ENCODE measurements at regions not wholly inside any gene's neighbourhood (a gene's known extent, or its start where the extent isn't known, plus 50 kb on each side); places are given as distances from the start of the nearest gene placed in this dataset.

GRCh38 chr5:89042746-89043145, 159.8 kb upstream of the MEF2C start:
- Histone ChIP-seq H3K9me2 (replicated peaks; ENCODE audit: insufficient read depth, low read length) (no peaks in the 10 kb centered on the region), H3K36me3 (ENCODE audit: low read length) (no peaks in the 10 kb centered on the region), H3K4me3 (ENCODE audit: insufficient read depth, low read length, poor library complexity, severe bottlenecking) (no peak overlapping the region), H3F3A (ENCODE audit: insufficient read depth) (no peaks in the 10 kb centered on the region), H3K79me2 (ENCODE audit: insufficient read depth, low read length) (no peaks in the 10 kb centered on the region), H4K20me1 (ENCODE audit: low read depth, low read length) (no peaks in the 10 kb centered on the region), H3K4me2 (ENCODE audit: low read depth, low read length, poor library complexity, severe bottlenecking) (no peak overlapping the region), H2AFZ (ENCODE audit: low read depth, low read length, severe bottlenecking) (no peak overlapping the region), H3K27me3 (ENCODE audit: low read length) (no peaks in the 10 kb centered on the region), H3K9me3 (ENCODE audit: insufficient read depth, low read length) (no peaks in the 10 kb centered on the region), H3K27ac (ENCODE audit: low read depth, low read length) (no peak overlapping the region), H3K9ac (ENCODE audit: low read length) (no peak overlapping the region)
- TF ChIP-seq EZH2phosphoT487 (conservative IDR thresholded peaks at IDR 0.05; ENCODE audit: low read length) (no peak), CTCF (IDR thresholded peaks at IDR 0.05; ENCODE audit: insufficient read depth, low read length, poor library complexity, severe bottlenecking) (no peak)

- TF ChIP-seq EZH2phosphoT487 (conservative IDR thresholded peaks at IDR 0.05; ENCODE audit: low read length) (no peak), CTCF (IDR thresholded peaks at IDR 0.05; ENCODE audit: insufficient read depth, low read length, poor library complexity, severe bottlenecking) (no peak)
- no peaks in the 10 kb centered on the region for H3K79me2 ChIP-seq (ENCODE audit: insufficient read depth, low read length)
- no peaks in the 10 kb centered on the region for H3K9me2 ChIP-seq (replicated peaks; ENCODE audit: insufficient read depth, low read length)
- no peak overlapping the region for H3K9ac ChIP-seq (ENCODE audit: low read length)
- no peak overlapping the region for H3K4me2 ChIP-seq (ENCODE audit: low read depth, low read length, poor library complexity, severe bottlenecking)
- H3K9me3 ChIP-seq (ENCODE audit: insufficient read depth, low read length) = no peaks in the 10 kb centered on the region
- H3K27ac ChIP-seq (ENCODE audit: low read depth, low read length) = no peak overlapping the region
- no peaks in the 10 kb centered on the region for H3K36me3 ChIP-seq (ENCODE audit: low read length)
- no peaks in the 10 kb centered on the region for H3F3A ChIP-seq (ENCODE audit: insufficient read depth)
- no peak overlapping the region for H2AFZ ChIP-seq (ENCODE audit: low read depth, low read length, severe bottlenecking)
- H3K4me3 ChIP-seq (ENCODE audit: insufficient read depth, low read length, poor library complexity, severe bottlenecking) = no peak overlapping the region
- no peaks in the 10 kb centered on the region for H4K20me1 ChIP-seq (ENCODE audit: low read depth, low read length)
- no peaks in the 10 kb centered on the region for H3K27me3 ChIP-seq (ENCODE audit: low read length)
Measured at GRCh38 chr5:89041976-89042375, 159.0 kb upstream of the MEF2C start.

- no peak overlapping the region for H3K4me2 ChIP-seq (ENCODE audit: low read depth, low read length, poor library complexity, severe bottlenecking)
- no peaks in the 10 kb centered on the region for H4K20me1 ChIP-seq (ENCODE audit: low read depth, low read length)
- no peak overlapping the region for H3K27ac ChIP-seq (ENCODE audit: low read depth, low read length)
- H3K9ac ChIP-seq (ENCODE audit: low read length) = no peak overlapping the region
- no peaks in the 10 kb centered on the region for H3K79me2 ChIP-seq (ENCODE audit: insufficient read depth, low read length)
- H3F3A ChIP-seq (ENCODE audit: insufficient read depth) = no peaks in the 10 kb centered on the region
- no peaks in the 10 kb centered on the region for H3K9me3 ChIP-seq (ENCODE audit: insufficient read depth, low read length)
- no peak overlapping the region for H3K4me3 ChIP-seq (ENCODE audit: insufficient read depth, low read length, poor library complexity, severe bottlenecking)
- H3K9me2 ChIP-seq (replicated peaks; ENCODE audit: insufficient read depth, low read length) = no peaks in the 10 kb centered on the region
- no peaks in the 10 kb centered on the region for H3K36me3 ChIP-seq (ENCODE audit: low read length)
- H3K27me3 ChIP-seq (ENCODE audit: low read length) = no peaks in the 10 kb centered on the region
- TF ChIP-seq EZH2phosphoT487 (conservative IDR thresholded peaks at IDR 0.05; ENCODE audit: low read length) = no peak
- no peak for TF ChIP-seq CTCF (IDR thresholded peaks at IDR 0.05; ENCODE audit: insufficient read depth, low read length, poor library complexity, severe bottlenecking)
- no peak overlapping the region for H2AFZ ChIP-seq (ENCODE audit: low read depth, low read length, severe bottlenecking)
Measured at GRCh38 chr5:89041249-89041779, 158.3 kb upstream of the MEF2C start.

Data from SU-DHL-6 (cell line).